ENCODE measurements at regions not wholly inside any gene's neighbourhood (a gene's known extent, or its start where the extent isn't known, plus 50 kb on each side); places are given as distances from the start of the nearest gene placed in this dataset.

DNA sequence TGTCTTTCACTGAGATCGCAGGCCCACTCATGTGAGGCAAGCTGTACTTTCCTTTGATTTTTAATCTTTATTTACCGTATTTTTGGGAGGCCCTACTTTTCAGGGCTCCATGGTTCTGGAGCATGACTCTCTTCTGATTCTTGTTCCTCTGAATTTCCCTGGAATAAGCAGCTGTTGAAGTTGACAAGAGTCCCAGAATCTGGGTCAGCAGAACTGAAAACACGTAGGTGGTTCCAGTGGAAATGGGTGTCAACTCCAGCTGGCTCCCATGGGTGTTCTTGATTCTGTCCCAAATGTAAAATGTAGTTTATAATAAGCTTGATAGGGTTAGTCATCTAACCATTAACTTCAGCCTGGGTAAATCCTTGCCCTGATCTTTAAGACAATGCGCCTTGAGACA lies 409.4 kb downstream of the GATA3 start:
- no peak for TF ChIP-seq POLR2A (IDR thresholded peaks at IDR 0.05)
- TF ChIP-seq, protein P1, sequence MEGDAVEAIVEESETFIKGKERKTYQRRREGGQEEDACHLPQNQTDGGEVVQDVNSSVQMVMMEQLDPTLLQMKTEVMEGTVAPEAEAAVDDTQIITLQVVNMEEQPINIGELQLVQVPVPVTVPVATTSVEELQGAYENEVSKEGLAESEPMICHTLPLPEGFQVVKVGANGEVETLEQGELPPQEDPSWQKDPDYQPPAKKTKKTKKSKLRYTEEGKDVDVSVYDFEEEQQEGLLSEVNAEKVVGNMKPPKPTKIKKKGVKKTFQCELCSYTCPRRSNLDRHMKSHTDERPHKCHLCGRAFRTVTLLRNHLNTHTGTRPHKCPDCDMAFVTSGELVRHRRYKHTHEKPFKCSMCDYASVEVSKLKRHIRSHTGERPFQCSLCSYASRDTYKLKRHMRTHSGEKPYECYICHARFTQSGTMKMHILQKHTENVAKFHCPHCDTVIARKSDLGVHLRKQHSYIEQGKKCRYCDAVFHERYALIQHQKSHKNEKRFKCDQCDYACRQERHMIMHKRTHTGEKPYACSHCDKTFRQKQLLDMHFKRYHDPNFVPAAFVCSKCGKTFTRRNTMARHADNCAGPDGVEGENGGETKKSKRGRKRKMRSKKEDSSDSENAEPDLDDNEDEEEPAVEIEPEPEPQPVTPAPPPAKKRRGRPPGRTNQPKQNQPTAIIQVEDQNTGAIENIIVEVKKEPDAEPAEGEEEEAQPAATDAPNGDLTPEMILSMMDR (IDR thresholded peaks at IDR 0.05) = no peak
